ENCODE measurements at regions not wholly inside any gene's neighbourhood (a gene's known extent, or its start where the extent isn't known, plus 50 kb on each side); places are given as distances from the start of the nearest gene placed in this dataset.
"Not testable (repeated sequence)": the region's sequence is repeated elsewhere in the genome, so short reads cannot be mapped to it uniquely, and the experiment has no call there.

DNA sequence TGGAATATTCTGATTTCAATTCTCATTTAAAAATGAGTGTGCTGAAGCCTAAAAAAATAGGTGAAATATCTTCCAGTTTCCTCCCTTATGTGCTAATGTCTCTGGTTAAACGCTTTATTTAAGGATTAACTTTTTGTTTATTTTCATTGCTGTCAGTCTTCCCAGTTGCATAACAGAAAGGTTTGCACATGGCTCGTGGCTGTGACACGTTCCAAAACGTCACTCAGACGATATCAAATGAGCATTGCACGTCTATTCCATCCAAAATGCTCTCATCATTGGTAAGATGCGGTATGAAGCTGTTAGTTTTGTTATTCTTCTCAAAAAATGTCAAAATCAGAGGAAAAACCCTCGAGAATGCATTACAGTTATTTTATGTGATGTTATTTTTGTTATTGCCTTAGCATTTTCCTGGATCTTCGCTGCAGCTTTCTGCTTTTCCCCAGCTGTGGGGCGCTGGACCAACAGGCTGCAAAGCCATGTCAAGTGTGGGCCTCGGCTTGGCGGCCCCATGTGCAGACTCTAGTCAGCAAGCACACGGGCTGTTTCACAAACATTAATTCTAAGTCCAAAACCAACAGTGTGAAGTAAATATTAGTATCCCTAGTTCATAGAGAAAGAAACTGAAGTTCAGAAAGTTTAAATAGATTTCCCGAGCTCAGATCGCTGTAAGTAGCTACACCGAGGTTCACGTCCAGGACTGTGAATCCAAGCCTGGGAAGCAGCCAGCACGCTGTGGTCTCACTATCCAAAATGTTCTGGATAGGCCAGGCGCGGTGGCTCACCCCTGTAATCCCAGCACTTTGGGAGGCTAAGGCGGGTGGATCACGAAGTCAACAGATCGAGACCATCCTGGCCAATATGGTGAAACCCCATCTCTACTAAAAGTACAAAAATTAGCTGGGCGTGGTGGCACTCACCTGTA is 793.4 kb upstream of the FRG1 start:
- DNase-seq (ENCODE audit: low read depth): no peak
- TF ChIP-seq, protein P1, sequence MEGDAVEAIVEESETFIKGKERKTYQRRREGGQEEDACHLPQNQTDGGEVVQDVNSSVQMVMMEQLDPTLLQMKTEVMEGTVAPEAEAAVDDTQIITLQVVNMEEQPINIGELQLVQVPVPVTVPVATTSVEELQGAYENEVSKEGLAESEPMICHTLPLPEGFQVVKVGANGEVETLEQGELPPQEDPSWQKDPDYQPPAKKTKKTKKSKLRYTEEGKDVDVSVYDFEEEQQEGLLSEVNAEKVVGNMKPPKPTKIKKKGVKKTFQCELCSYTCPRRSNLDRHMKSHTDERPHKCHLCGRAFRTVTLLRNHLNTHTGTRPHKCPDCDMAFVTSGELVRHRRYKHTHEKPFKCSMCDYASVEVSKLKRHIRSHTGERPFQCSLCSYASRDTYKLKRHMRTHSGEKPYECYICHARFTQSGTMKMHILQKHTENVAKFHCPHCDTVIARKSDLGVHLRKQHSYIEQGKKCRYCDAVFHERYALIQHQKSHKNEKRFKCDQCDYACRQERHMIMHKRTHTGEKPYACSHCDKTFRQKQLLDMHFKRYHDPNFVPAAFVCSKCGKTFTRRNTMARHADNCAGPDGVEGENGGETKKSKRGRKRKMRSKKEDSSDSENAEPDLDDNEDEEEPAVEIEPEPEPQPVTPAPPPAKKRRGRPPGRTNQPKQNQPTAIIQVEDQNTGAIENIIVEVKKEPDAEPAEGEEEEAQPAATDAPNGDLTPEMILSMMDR (IDR thresholded peaks at IDR 0.05; ENCODE audit: control insufficient read depth, extremely low read depth, insufficient read depth): no peak
- no peak overlapping the region for H3K4me3 ChIP-seq (ENCODE audit: low read depth, low read length)

DNA sequence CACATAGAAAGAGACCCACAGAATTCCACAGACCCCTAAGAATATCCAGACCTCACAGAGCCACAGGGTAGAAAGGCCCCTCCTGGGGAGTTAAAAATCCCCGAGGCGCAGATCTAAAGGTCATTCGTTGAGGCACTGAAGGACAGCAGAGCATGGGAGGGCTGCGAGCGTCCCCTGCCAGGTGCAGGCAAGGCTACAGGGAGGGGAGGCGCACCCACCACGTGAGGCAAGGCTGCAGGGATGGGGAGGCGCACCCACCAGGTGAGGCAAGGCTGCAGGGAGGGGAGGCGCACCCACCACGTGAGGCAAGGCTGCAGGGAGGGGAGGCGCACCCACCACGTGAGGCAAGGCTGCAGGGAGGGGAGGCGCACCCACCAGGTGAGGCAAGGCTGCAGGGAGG is 785.6 kb upstream of the FRG1 start:
- DNase-seq (ENCODE audit: low read depth); H3K4me3 ChIP-seq (ENCODE audit: low read depth, low read length): not testable (repeated sequence)

DNA sequence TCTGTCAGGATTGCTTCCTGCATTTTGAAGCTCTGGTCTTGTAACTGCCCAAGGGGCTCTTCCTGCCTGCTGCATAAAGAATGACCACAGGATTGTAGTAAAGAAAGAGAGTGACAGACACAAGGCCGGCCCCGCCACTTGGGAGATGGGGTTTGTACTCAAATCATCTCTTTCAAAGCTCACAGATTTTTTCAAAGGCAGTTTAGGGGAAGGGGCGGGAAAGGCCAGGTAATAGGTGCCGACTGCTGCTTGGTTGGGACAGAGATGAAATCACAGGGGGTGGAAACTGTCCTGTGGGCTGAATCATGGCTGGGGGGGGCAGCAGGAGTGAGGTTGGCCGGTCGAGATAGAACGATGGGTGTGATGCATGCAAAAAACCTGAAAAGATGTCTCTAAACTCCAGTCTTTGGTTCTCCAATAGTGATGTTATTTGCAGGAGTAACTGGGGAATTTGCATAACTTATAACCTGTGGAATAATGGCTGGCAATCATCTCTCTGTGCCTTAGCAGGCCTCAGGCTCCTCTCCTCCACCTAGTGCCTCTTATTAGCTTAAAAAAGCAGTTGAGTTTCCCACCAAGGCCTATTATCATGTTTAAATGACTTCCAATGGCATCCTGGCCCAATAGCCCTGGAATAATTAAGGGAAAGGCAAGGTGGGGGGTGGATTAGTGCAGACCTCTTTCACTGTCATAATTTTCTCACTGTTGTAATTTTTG is 778.4 kb upstream of the FRG1 start:
- TF ChIP-seq, protein P1 (IDR thresholded peaks at IDR 0.05; ENCODE audit: control insufficient read depth, extremely low read depth, insufficient read depth): no peak
- no peak overlapping the region for H3K4me3 ChIP-seq (ENCODE audit: low read depth, low read length)
- DNase-seq (ENCODE audit: low read depth): no peak

DNA sequence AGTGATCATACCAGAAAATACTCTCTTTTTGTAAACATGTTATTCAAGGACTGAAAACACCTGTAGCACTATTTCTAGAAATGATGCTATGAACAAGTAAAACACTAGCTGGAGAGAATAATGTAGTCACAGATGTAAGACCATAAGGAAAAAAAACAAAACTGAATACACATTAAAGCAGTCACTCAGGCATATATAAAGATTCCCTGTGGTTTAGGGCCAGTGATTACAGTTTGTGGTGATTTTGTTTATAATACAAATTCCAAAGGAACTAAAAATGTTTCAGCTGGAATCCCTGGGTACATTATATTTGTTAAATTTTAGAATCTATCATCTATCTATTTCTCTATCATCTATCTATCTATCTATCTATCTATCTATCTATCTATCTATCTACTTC is 777.8 kb upstream of the FRG1 start:
- no peak overlapping the region for H3K4me3 ChIP-seq (ENCODE audit: low read depth, low read length)
- TF ChIP-seq, protein P1 (IDR thresholded peaks at IDR 0.05; ENCODE audit: control insufficient read depth, extremely low read depth, insufficient read depth): no peak
- no peak for DNase-seq (ENCODE audit: low read depth)

- no peak for DNase-seq (ENCODE audit: low read depth)
- no peak overlapping the region for H3K4me3 ChIP-seq (ENCODE audit: low read depth, low read length)
These were observed 764.7 kb upstream of the FRG1 start for GRCh38 chr4:189176002-189176401.

DNA sequence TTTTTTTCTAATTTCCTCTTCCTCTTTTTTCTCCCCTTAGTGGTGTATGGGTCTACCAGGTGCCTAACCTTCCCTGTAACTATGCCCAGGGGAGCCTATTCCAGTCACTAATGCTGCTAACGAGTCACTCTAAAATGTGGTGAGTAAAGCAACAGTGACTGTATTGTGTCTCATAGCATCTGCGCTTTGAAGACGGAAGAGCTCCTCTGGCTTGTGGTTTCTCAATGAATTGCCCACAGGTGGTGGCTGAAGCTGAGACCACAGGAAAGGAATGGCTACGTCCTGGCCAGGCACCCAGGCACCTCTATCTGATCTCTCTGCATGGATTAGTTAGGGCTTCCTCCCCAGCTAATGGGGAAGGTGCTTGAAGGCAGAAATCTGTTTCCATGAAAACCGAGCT is 763.5 kb upstream of the FRG1 start:
- DNase-seq (ENCODE audit: low read depth): no peak
- H3K4me3 ChIP-seq (ENCODE audit: low read depth, low read length): no peak overlapping the region
- TF ChIP-seq, protein P1 (IDR thresholded peaks at IDR 0.05; ENCODE audit: control insufficient read depth, extremely low read depth, insufficient read depth): no peak

More at GRCh38 chr4:189176002-189176401, 764.7 kb upstream of the FRG1 start:
- TF ChIP-seq, protein P1 (IDR thresholded peaks at IDR 0.05; ENCODE audit: control insufficient read depth, extremely low read depth, insufficient read depth): no peak

DNA sequence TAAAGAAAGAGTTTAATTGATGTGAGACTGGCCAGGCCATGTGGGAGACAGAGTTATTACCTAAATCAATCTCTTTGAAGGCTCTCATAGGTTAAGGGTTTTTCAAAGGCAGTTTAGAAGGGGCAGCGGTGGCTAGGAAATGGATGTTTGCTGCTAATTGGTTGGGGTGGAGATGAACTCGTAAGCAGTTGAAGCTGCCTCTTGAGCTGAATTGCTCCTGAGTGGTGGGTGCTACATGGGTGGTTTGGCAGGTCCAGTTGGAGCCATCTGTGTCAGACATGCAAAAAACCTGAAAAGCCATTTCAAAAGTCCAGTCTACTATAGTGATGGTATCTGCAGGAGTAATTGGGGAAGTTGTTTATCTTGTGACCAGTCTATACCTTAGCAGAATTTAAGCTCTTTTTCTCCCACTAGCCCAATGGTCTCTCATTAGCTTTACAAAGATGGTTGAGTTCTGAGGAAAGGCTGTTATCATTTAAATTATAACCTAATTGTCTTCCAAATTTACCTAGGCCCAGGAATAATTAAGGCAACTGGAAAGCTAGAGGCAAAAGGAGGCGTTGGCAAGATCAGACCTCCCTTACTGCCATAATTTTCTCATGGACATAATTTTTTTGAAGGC is 762.4 kb upstream of the FRG1 start:
- H3K4me3 ChIP-seq (ENCODE audit: low read depth, low read length): no peak overlapping the region
- DNase-seq (ENCODE audit: low read depth): no peak
- TF ChIP-seq, protein P1 (IDR thresholded peaks at IDR 0.05; ENCODE audit: control insufficient read depth, extremely low read depth, insufficient read depth): no peak
